Central memory CD4-positive, alpha-beta T cell (primary cell): ENCODE measurements at regions not wholly inside any gene's neighbourhood (a gene's known extent, or its start where the extent isn't known, plus 50 kb on each side); places are given as distances from the start of the nearest gene placed in this dataset.
"Not testable (repeated sequence)": the region's sequence is repeated elsewhere in the genome, so short reads cannot be mapped to it uniquely, and the experiment has no call there.

ENCODE experiments used
- DNase-seq: peaks from one replicate; pipeline ENCODE4 v3.0.0; 2022

DNA sequence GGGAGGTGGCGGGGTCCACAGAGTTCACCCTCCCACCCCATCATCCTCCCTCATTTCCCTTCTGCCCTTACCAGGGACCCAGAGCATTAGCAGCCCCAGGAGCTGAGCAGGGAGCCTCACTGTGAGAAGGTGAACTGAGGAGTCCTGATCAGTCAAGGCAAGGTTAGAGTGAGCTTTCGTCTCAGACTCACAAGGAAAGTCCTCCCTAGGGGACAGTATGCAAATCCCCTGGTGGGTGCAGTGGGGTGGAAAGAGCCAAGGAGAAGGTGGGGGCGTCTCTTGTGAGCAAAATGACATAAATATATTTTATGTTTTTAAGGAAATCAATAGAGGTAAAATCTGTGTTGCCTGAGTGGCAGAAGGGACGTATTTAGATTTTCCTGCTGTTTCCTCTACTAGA is 329.1 kb downstream of the RPIA start:
- DNase-seq = not testable (repeated sequence)

GRCh38 chr2:89026296-89026695 is 334.8 kb downstream of the RPIA start:
- DNase-seq = not testable (repeated sequence)

DNA sequence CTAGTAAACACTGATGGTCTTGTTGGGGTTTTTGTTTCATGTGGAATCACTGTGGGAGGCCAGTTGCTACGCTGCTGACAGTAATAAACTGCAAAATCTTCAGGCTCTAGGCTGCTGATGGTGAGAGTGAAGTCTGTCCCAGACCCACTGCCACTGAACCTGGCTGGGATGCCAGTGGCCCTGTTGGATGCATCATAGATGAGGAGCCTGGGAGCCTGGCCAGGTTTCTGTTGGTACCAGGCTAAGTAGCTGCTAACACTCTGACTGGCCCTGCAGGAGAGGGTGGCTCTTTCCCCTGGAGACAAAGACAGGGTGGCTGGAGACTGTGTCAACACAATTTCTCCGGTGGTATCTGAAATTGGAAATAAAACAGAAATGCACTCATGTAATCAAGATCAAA is 335.6 kb downstream of the RPIA start:
- not testable (repeated sequence) for DNase-seq

- not testable (repeated sequence) for DNase-seq
Measured at GRCh38 chr2:89027536-89027935, 336.1 kb downstream of the RPIA start.

DNA sequence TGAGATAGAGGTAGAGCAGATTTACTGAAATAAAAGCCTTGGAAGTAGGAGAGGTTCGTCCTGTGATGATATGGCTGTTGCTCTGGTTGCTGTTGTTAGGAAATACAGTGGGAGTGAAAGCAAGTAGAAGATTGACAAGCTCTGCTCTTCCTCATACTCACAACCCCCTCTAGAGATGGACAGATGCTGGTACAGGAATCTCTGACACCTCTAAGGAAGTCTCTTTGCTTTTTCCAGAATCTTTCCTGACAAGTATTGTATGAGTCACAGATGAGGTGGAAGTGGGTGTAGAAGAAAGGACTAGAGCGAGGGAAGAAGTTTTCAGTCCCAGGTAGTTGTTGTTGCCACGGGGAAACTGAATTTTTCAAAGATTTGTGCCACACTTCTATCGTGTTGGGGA is 337.8 kb downstream of the RPIA start:
- not testable (repeated sequence) for DNase-seq

DNA sequence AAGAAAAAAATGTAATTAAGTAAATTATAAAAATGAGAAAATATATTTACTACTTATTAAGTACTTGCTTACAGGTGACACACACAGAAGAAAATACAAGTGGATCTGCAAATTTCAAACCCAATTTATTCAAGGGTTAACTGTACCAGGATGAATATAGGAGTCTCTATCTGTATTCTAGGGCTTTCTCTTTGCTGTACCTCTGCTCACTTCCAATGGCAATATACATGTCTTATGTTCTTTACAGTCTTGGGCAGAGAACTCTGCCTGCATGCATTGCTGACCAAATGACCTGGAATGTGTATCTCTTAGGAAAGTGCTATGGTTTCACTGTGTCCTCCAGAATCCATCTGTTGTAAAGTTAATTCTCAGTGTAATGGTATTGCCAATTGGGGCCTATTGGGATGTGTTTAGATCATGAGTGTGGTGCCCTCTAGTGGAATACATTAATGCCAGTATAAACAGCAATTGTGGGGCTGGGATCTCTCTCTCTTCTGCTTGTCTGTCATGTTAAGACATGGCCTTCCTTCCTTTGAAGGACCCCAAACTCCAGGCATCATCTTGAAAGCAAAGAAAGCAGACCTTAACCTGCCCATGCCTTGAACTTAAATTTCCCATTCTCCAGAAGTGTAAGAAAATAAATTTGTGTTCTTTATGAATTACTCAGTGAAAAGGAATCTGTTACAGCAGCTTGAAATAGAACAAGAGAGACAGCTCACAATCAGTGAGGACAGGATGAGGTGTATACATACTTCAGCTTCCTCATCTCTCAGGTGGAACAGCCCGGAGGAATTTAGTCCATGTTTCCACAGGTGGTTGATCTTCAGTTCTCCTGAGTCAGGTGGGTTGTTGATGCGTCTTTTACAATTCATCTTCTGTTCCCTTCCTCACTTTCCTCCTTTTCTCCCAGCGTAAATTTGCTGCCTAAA is 356.9 kb downstream of the RPIA start:
- DNase-seq = not testable (repeated sequence)

DNA sequence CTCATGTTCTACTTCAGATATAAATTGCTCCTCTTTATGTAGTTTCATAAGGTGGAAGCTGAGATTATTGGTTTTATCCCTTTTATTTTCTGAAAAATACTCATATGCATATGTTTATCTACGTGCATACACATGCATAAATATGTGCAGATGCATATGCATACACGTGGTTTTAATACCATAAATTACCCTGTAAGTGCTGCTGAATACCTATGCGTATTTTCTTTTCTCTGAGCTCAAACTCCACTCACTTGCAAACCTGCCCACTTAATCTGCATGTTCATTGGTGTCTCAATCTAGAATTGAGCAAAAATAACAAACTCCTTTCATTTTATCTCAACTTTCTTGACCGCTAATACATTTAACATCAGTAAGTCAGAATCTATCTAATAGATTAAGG is 367.1 kb downstream of the RPIA start:
- DNase-seq = not testable (repeated sequence)

DNA sequence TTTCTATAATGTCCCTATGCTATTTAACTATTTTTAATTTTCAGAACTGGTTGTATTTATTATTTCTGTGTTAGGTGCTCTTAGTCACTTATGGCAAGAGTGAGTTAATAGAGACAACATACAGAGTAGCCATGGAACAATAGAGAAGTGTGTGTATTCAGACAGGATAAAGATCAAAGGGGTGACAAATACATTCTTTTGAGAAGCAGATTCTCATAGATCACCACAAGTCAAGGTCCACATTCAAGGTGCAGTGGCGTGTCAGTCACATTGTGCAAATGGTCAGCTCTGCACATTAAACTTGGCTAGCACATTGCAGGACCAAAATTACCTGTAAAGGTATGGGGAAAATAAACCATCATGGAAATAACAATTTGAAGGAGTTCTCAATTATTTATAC is 369.7 kb downstream of the RPIA start:
- DNase-seq = not testable (repeated sequence)

GRCh38 chr2:89076771-89077170 is 385.3 kb downstream of the RPIA start:
- not testable (repeated sequence) for DNase-seq

DNA sequence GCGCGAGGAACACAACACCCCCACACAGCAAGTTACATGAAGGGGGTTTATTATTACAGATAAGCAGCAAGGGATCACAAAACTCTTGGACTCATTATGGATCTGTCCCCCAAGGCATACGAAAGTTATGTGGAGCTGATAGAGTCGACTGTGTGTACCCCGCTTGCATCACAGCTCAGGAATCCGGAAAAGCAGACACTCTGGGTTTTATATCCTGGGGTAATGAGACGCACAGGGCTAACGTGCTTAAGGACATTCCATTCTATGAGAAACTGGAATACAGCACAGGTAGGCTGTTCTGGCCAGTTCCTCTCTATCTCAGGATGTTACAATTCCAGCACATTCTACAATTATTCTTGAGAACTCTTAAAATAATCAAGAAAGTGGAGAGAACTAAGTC is 401.4 kb downstream of the RPIA start:
- not testable (repeated sequence) for DNase-seq

GRCh38 chr2:89095060-89095459 is 403.6 kb downstream of the RPIA start:
- DNase-seq = not testable (repeated sequence)

- DNase-seq = not testable (repeated sequence)
Measured at GRCh38 chr2:89102587-89102986, 411.1 kb downstream of the RPIA start.

DNA sequence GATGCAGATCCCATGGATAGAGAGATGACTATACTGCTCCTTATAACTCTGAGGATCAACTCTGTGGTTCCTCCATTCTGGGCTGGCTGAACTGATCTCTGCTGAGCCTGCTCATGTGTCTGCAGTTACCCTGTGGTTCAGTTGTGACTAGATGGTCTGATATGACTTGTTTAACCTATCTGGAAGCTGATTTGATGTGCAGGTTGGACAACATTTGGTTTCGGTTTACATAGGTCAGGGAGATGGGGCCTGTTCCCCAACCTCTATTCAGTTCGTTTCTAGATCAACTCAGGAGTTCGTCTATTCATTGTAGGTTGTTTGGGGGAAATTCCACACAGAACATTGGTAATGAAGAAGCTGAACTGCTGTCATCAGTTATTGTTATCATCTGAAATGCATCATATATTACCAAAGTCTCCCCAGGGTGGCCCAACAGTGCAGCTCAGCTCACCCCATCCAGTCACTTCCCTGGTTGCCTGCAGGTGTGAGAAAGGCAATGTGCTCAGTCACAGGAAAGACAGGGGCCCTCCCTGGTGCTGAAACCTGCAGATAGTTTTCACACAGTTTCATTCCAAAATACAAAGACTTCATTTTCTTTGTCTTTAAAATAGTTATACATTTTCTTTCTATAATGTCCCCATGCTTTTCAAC is 415.0 kb downstream of the RPIA start:
- not testable (repeated sequence) for DNase-seq

DNA sequence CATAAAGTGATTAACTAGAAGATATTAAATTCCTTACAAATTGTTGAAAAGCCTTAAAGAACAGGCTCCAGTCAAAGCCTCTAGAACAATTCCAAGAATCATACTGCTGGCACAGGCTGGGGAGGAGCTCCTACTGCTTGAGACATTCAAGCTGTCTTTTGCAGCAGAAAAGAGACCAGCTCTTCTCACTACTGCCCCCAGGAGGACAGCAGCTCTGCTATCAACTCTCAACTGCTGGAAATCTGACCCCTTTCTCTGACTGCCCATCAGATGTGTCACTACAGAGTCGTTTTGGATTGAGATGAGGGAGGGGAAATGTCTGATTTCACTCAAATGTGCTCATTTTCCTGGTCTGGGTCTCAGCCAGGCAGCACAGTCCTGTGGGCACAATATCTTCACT is 421.0 kb downstream of the RPIA start:
- not testable (repeated sequence) for DNase-seq

GRCh38 chr2:89113286-89113685 is 421.8 kb downstream of the RPIA start:
- DNase-seq = not testable (repeated sequence)

- not testable (repeated sequence) for DNase-seq
Measured at GRCh38 chr2:89129440-89129839, 438.0 kb downstream of the RPIA start.

DNA sequence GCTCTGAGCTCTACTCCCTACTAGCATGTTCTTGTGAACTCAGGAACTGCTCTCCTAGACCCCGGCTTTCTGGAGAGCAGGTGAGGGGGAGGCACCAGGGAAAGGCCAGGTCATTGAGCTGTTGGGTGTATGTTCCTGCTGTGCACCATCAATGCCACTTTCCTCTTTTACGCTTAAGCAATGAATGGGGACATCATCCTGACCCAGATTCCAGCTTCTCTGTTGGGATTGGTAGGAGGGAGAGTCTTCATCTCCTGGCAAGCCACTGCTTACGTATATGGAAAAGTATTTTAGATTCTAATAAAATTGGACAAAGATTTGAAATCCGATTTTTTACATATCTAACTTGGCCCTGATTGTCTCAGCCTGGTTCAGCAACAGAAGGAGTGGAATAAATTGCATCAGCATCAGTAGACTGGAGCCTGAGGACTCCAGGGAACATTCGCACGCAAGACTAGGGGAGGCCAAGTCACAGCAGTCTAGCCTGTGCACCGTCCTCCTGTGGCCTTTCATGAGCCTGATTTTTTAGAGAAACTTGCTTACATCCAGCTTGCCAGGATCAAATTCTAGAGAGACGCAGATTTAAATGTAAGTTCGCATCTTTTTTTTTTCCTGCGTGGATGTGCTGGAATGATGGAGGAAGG is 439.3 kb downstream of the RPIA start:
- DNase-seq = not testable (repeated sequence)

- not testable (repeated sequence) for DNase-seq
Measured at GRCh38 chr2:89142959-89143358, 451.5 kb downstream of the RPIA start.

GRCh38 chr2:89145342-89145741 is 453.9 kb downstream of the RPIA start:
- DNase-seq = not testable (repeated sequence)

DNA sequence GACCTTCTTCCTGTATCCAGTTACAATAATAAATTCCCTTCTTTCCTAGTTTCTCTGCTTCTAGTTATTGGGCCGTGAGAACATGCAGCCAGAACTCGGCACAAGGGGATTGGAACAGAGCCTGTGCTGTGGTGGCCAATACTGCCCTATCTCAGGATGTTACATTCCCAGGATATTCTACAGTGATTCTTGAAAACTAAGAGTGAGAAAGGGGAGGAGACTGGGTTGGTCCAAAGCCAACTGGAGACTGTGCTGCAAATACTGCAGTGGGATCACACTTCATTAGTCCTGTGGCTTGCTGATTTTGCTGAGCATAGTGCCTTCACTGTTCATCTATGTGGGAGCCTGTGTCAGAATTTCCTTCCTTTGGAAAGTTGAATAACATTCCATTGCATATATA is 456.8 kb downstream of the RPIA start:
- not testable (repeated sequence) for DNase-seq

DNA sequence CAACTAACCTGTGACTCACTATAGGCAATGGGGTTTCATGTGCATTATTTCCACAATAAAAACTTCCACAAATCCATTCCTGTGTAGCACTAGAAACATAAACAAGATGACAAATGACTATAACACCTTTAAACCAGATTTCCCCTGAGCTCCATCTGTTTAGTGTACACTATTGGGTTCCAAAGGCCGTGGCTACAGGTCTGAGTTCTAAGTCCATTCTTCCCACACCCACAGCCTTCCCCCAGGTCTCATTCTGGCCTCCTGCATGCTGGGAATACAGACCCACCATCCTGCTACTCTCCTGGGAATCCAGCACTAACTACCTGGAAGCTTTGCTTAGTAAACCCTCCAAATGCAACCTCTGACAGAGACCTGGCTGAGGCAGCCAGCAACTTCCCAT is 460.2 kb downstream of the RPIA start:
- not testable (repeated sequence) for DNase-seq

- DNase-seq = not testable (repeated sequence)
Measured at GRCh38 chr2:89152501-89152900, 461.0 kb downstream of the RPIA start.

GRCh38 chr2:89153210-89153609 is 461.7 kb downstream of the RPIA start:
- DNase-seq = not testable (repeated sequence)
